Stimulated activated CD4-positive, alpha-beta T cell treated with anti-CD3 and anti-CD28 coated beads, Interleukin-2, amount 100 ng/mL, for 48 hours (primary cell): ENCODE measurements at regions not wholly inside any gene's neighbourhood (a gene's known extent, or its start where the extent isn't known, plus 50 kb on each side); places are given as distances from the start of the nearest gene placed in this dataset.
"Not testable (repeated sequence)": the region's sequence is repeated elsewhere in the genome, so short reads cannot be mapped to it uniquely, and the experiment has no call there.

ENCODE experiments used
- DNase-seq, 2 donors: peaks; one replicate each; pipeline ENCODE4 v3.0.0-alpha.2; 2020

DNA sequence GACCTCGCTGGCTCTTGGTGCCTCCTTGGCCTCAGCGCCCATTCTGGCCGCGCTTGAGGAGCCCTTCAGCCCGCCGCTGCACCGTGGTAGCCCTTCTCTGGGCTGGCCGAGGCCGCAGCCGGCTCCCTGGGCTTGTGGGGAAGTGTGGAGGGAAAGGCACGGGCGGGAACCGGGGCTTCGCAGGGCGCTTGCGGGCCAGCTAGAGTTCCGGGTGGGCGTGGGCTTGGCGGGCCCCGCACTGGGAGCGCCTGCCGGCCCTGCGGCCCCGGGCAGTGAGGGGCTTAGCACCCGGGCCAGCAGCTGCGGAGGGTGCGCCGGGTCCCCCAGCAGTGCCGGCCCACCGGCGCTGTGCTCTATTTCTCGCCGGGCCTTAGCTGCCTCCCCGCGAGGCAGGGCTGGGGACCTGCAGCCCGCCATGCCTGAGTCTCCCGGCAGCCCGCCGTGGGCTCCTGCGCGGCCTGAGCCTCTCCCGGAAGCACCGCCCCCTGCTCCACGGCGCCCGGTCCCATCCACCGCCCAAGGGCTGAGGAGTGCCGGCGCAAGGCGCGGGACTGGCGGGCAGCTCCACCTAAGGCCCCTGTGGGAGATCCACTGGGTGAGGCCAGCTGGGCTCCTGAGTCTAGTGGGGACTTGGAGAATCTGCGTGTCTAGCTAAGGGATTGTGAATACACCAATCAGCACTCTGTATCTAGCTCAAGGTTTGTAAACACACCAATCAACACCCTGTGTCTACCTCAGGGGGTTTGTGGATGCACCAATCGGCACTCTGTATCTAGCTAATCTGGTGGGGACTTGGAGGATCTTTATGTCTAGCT is 141.1 kb downstream of the SLCO4C1 start:
- DNase-seq: not testable (repeated sequence)

DNA sequence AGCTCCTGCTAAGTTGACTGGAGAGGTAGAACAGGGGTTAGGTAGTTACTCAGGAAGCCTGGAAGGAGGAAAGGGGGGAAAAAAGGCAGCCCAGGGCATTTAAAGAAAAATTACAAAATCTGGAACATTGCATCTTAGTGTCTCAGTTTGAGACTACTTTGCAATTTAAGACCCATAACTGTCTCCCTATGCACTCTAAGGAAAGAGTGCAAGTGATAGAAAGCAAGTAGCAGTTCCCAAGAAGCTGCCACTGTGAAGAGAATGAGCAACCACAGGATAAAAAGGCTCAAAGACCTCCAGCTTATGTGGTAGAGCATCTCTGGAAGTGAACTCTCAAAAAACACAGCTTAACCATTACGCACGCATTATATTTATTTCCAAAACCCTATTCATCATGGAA is 141.8 kb downstream of the SLCO4C1 start:
- DNase-seq: no peak

DNA sequence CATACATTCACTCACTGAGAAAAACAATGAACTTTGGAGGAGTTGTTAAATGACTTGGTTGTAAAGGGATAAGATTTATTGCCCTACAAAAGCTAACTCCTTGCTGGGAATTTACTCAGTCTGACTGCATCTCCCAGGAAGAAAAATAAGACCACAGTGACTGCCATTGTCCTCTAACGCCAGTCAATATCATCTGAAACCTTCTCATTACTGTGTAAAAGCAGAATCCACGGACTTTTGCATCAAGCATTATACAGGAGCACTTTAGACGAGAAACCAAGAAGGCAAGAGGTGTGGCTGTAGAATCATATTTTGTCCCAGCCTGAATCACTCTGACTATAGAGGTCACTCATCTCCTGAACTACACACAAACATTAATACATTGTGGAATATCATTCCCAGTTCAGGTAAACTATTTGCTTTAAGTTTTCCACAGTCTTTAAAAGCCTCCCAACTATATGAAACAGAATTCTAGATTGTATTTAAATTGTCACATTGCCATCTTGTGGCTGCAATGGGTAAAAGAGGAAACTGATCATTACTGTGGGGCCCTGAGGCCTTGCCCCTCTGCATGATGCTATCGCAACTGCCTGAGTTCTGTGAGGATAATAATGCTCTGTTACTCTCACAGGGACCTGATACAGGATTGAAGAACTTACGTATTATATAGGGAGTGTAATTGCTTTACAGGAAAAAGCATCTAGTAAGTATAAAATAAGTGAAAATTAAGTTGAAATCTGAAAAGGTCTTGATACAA is 142.9 kb downstream of the SLCO4C1 start:
- DNase-seq: no peak

DNA sequence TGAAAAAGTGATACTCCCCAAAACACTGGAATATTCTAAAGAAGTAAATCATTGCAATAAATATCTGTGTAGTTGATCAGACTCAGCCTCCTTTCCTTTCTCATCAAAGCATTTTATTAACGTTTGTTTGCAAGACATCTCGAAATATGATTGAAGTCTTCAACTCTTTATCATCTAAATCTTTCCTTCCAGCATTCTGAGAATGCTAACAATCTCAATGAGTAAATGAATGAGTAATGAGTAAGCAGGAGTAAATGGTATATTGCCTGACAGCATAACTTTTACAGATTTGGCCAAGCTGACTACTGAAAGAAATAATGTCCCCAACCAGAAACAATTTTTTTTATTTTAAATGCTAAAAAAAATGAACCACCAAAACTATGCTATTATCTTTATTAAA is 157.1 kb downstream of the SLCO4C1 start:
- DNase-seq: no peak

DNA sequence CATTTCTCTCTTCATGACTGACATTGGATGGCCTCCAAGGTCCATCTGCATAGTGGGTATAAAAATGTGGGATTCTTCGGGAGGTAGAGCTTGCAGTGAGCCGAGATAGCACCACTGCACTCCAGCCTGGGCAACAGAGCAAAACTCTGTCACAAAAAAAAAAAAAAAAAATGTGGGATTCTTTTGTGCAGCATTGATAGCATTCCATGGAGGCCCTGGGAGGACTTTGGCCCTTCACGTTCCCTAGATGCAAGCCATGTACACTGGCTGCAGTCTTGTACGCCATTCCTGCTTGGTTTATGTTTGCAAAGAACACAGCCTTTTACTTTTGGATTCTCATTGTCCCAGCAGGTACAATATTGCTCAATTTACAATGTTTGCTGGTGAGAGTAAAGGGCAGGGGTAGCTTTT is 157.8 kb downstream of the SLCO4C1 start:
- no peak for DNase-seq

DNA sequence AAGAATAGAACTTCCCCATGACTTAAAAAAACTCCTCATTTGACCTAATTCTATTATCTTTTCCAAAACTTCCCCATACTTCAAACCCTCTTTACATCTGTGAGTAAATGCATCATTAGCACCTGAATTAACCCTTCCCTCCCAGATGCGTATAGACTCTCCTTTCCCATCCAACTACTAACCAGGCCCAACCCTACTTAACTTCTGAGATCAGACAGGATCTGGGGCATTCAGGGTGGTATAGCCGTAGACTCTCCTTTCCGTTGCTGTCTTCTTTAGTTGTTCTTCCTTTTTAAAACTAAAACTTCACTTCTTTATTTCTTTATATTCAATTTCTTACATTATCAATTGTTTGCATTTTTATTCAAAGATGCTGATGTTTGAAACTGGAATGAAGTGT is 165.2 kb downstream of the SLCO4C1 start:
- DNase-seq: no peak

DNA sequence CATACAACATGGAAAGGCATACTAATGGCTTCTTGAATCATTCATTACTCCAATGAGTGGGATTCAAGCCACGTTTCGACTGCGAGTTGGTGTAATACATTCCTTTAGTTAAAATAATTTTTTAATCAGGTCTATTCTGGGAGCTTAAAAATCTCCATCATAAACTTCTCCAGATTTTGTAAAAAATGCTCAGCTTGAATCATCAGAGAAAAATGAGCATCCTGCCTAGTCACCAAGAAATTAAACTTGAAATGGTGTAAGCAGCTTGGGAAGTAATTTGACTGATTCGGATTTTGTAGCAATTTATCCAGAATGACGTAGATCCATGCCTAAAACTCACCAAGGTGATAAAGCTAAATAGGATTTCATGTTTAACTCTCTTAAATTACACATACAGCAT is 165.7 kb downstream of the SLCO4C1 start:
- no peak for DNase-seq

DNA sequence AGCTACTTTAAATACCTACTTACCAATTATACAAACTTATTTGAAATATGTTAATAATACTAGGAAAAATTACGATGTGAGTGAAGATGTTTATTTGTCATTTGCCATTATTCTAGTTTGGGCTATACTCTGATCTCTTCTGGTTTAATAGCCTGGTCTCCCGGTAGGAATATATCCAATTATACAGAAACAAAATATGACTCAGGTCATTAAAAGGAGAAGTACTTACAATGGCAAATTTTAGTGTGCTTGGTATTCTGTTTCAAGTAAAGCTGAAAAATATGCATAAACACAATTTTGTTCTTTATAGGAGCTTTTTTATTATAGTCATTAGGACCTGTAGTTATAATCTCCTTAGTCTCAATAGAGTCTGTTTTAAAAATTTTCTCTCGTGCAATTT is 176.8 kb downstream of the SLCO4C1 start:
- DNase-seq: no peak

DNA sequence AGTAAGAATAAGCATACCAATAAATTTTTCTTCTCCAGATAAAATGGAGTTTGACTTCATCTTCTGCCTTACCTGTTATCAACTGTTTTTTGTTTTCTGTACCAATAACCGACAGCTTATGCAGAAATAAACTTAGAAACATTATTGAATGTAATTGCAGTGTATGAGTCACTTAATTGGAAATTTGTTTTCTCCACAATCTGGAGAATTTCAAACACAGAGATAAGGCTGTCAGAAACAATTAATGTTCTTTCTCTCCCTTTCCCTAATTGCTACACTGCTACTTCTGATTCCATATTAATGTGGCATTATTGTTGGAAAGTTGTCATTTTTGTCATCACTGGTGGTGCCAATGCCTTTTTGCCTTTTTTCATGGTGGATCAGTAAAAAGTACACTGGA is 180.3 kb downstream of the SLCO4C1 start:
- no peak for DNase-seq

DNA sequence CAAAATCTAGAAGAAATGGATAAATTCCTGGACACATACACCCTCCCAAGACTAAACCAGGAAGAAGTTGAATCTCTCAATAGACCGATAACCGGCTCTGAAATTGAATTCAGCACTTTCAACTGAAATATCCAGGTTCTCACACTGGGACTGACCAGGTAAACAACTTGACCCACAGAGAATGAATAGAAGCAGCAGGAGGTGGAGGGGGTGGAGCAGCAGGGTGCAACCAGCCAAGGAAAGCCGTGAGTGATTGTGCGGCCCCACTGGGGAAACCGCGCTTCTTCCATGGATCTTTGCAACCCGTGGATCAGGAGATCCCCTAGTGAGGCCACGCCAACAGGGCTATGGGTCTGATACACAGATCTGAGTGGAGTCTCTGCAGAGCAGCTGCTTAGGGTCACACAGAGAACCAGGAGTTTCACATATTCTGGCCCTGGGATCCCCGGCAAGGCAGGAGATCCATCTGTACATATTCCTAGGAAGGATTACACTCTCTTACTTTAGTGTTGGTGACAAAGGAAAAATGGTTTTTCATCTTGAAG is 181.5 kb downstream of the SLCO4C1 start:
- DNase-seq: no peak

DNA sequence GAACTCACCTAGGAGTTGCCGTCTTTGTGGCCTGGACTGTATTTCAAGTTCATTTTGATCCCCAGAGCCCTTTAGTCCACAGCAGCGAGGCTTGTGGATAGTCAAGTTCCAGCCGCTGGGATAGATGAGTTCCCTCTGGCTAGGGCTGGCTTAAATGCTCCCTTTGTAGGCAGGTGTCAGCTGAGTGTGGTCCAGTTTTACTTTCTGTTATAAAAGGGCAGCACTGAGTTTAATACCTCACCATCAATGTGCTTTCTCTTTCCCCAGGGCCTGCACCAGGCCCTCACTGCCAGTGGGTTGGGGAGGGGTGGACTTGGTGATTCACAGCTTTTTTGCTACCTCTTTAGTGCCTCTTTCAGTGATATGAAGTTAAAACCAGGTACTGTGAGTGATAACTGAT is 188.2 kb downstream of the SLCO4C1 start:
- no peak for DNase-seq

DNA sequence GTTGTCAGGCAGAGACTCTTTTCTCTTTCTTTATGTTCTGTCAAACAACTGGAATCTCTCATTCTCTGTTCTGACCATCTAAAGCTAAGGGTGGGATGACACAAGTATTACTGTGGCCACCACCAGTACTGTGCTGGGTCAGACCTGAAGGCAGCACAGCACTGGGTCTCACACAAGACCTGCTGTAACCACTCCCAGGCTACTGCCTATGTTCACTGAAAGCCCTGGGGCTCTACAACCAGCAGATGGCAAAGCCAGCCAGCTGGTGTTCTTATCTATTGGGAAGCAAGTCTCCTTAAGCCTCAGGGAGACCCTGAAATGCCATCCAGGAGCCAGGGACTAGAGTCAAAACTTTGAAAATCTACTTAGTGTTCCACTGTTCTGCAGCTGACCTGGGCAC is 189.5 kb downstream of the SLCO4C1 start:
- no peak for DNase-seq

DNA sequence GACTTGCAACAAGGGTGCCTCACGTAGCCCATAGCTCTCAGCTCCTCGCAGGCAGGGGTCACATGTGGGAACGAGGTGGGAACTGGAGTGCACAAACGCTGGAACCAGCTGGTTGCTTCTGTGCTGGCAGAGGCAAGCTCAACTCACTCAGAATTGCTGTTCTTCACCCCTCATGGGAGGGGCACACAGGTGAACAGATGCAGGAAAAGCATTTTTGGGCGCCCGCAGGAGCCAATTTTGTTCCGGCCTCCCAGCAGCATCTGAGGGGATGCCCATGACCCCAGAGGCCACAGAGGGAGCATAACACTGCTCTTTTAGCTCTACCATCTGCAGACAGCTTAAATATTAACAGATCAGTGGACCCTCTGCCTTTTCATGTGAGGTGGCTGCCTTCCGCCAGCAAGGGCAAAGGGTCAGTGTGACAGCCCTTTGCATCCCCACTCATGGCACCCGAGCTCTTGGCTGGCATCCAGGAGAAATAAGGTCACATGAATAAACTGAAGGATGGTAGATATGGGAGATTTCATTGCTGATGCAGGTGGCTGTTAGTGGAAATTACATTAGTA is 196.2 kb downstream of the SLCO4C1 start:
- no peak for DNase-seq

DNA sequence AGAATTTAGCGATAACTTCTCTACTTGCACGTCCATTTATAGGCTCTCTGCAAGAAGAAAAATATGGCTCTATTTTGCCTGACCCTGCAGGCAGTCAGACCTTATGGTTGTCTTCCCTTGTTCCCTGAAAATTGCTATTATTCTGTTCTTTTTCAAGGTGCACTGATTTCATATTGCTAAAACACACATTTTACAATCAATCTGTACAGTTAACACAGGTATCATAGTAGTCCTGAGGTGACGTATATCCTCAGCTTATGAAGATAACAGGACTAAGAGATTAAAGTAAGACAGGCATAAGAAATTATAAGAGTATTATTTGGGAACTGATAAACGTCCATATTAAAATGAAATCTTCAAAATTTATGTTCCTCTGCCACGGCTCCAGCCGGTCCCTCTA is 197.0 kb downstream of the SLCO4C1 start:
- not testable (repeated sequence) for DNase-seq

DNA sequence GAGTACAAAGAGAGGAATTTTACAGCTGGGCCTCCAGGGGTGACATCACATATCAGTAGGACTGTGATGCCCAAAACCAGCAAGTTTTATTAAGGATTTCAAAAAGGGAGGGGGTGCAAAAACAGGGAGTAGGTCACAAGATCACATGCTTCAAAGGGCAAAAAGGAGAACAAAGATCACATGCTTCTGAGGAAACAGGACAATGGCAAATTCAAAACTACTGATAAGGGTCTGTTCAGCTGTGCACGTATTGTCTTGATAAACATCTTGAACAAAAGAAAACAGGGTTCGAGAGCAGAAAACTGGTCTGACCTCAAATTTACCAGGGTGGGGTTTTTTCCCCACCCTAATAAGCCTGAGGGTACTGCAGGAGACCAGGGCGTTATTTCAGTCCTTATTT is 197.5 kb downstream of the SLCO4C1 start:
- DNase-seq: not testable (repeated sequence)

DNA sequence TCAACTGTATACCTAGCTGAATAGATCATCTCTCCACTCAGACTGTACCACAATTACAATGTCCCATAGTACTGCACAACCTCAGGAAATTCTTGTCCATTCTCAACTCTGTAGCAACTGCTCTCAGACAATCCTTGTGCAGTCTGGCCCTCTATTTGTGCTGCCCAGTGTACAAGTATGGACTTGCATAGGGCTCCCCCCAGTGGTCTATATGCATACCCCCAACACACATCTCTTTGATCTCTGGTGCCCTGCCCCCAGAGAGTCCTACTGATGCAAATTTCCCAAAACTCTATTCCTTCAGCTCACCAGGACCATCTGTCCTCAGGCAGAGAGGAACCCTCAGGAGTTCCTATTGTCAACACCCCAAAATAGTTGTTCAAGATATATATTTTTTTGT is 205.3 kb downstream of the SLCO4C1 start:
- DNase-seq: no peak

DNA sequence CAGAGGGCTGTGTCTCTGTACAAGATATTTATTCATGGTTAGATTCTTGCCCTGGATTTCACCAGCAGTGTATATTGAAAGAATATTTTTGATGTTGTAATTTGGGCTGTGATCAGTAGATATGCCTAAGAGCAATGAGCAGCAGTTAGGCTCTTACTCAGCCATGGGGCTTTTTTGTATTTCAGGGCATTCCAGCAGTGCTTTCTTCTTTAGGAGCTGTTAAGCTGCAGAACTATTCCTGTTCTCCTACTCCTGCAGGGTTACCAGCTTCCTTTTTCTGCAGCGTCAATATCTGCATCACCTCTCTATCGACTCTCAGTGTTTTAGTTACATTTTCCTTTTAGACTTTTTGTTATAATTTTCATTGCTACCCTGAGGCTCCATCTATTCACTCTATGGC is 206.2 kb downstream of the SLCO4C1 start:
- no peak for DNase-seq

DNA sequence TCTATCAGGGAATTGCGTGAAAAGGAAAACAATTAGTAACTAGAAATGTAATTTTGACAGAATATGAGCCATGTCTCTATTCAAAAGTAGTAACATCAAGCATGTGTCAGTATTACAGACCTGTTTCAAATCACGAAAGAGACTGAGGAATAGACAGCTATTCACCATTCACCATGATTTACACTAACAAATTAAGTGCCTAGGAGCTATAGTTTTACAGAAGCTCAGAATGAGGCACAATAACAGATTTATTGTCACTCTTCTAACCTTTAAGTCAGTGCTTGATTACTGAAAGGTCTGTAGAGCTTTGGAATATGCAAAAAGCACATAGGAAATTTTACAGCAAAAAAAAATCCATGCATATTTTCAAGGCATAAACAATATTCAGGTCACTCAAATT is 208.2 kb downstream of the SLCO4C1 start:
- DNase-seq: no peak

DNA sequence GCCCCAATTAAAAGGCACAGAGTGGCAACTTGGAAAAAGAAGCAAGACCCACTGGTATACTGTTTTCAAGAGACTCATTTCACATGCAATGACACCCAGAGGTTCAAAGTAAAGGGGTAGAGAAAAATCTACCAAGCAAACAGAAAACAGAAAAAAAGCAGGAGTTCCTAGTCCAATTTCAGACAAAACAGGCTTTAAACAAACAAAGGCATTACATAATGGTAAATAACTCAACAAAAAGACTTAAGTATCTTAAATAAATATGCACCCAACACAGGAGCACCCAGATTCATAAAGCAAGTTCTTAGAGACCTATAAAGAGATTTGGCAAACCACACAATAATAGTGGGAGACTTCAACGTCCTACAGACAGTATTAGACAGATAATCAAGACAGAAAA is 215.8 kb downstream of the SLCO4C1 start:
- no peak for DNase-seq

DNA sequence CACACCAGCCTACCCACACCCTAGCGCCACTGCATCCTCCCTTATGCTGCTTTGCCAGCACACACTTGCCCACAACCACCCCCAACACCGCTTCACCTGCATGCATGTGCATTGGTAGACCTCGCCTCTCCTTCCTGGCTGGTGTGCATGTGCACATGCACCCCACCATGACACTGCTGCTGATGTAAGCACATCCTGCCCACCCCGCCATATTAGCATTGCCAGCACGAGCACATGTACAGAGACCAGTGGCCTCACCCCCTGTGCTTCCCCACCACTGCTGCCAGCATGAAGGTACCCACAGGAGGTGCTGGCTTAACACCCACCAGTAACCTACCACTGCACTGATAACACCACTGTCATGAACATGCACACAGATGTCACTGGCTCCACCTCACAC is 218.2 kb downstream of the SLCO4C1 start:
- DNase-seq: no peak

DNA sequence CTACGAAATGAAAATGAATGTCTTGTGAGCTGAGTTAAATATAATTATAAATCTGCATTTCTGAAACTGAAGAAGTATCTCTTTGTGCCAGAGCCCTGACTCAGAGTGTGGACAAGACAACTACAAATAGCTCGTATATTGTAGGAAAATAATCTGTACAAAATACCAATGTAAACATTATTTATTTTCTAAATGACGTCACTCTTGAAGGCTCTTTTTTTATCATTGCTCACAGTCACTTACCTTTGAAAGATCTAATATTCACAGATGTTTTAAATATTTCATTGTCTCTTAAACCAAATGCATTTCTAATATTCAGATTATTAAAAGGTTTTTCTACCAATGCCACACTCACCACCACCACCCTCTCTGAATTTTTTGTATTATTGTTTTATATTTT is 226.1 kb downstream of the SLCO4C1 start:
- DNase-seq: no peak

DNA sequence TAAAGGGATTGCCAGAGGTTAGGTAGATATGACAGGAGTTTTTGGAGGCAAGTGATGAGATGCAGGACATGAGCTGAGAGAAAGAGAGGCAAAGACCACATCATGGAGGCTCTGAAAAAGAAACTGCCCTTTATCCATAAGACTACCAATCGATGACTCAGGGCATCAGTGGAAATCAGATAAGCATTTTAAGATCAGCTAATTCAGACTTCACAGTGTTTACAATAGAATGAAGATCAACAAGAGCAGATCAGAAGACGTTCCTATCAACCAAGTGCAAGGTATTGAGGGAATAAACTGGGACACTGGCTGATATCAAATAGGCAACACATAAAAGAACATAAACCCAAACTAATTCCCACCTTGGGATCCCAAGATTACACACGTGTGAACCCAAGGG is 227.2 kb downstream of the SLCO4C1 start:
- DNase-seq: no peak

DNA sequence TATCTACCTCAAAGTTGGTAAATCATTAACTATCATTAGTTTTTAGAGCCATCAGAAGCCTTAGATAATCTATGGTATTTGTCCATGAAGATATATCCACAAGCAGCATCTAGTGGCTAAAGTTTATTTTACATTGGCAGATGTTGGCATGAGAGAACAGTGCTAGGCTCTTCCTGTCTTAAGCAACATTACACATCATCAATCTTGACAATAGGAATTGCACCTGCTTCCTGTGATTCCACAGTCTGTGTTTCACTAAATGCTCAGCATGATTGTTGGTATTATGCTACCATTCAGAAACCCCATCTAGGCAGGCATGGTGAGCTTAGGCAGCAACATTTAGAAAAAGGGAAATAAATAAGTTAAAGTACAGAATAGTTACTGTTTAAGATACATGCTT is 246.6 kb downstream of the SLCO4C1 start:
- DNase-seq: no peak

DNA sequence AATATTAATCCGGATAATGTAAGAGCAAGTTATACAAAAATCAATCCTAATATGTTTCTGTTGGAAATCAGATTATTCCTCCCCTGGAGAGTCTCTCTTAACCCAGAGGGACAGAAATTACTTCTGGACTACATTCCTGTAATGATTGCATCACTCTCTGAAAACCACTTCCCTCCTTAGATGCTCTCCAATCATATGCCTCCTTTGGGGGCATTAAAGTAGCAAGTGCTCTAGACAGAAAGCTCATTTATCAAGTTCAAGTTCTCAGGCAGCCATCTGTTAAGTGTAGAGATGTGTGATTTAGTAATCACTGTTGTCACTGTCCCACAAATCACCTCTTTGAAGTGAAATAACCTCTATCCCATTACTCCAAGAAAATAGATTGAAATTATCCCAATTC is 247.1 kb downstream of the SLCO4C1 start:
- DNase-seq: no peak
